HG02623 (cell line): ENCODE measurements at regions not wholly inside any gene's neighbourhood (a gene's known extent, or its start where the extent isn't known, plus 50 kb on each side); places are given as distances from the start of the nearest gene placed in this dataset.

ENCODE experiments used
- ATAC-seq: cut with Tn5 transposase; IDR thresholded peaks from one replicate; pipeline ENCODE4 v1.9.1; 2021; ENCODE audit warnings: moderate library complexity; ENCODE audit not compliant: unreplicated experiment

DNA sequence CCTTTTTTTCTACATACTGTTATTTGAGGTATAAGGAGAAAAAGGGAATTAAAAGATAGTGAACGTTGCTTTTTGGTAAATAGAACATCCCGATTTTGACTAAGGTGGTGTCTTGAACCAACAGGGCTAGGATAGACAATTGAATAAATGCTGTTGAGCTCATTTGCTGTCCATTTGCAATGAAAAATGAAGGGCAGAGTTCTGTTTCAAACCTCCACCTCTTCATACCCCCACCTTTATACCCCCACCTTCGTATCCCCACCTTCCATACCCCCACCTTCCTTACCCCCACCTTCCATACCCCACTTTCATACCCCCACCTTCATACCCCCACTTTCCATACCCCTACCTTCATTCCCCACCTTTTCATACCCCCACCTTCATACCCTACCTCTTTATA is 93.4 kb upstream of the NAA20 start:
- ATAC-seq = no peak

DNA sequence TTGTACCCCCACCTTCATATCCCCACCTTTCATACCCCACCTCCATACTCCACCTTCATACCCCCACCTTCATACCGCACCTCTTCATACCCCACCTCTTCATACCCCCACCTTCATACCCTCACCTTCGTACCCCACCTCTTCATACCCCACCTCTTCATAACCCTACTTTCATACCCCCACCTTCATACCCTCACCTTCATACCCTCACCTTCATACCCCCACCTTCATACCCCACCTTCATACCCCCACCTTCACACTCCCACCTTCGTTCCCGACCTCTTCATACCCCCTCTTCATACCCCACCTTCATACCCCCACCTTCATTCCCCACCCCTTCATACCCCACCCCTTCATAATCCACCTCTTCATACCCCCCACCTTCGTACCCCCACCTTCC is 92.9 kb upstream of the NAA20 start:
- no peak for ATAC-seq

GRCh38 chr20:19926591-19926990 is 90.6 kb upstream of the NAA20 start:
- no peak for ATAC-seq

DNA sequence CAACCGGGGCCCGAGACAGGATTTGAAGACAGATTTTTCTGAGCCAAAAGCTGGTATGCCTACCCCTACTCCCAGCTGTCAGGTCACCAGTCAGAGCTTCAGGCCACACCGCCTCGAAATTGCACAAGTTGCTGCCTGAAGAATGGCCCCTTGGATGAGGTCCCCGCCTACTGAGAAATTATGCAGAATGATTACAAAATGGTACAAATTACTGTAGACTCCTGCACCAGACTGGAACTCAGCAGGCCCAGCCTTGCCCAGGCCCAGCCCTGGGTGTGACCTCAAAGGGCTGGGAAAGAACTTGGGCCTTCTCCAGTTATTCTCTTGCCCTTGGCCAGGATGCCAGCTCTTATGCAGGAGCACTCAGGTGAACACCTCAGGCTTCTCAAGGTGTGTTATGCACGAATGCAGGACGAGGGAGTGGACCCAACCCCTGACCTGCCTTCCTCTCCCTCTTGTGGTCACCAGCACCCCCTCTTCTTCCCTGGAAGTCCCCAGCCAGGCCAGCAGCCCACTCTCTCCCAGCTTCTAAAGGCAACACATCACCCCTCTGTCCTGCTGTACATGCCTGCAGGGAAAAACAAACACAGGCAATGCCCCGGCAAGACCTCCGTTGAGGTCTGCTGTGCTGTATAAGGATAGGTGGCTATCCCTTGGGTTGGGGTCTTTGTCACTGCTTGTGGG is 88.7 kb upstream of the NAA20 start:
- ATAC-seq = no peak

GRCh38 chr20:19929012-19929360 is 88.2 kb upstream of the NAA20 start:
- no peak for ATAC-seq

- ATAC-seq = no peak
Observed at GRCh38 chr20:19929481-19930145, 87.5 kb upstream of the NAA20 start.

- ATAC-seq = no peak
Observed at GRCh38 chr20:19930426-19930825, 86.7 kb upstream of the NAA20 start.

GRCh38 chr20:19932170-19932667 is 84.9 kb upstream of the NAA20 start:
- ATAC-seq = no peak

- ATAC-seq = no peak
Observed at GRCh38 chr20:19934792-19935491, 82.2 kb upstream of the NAA20 start.

DNA sequence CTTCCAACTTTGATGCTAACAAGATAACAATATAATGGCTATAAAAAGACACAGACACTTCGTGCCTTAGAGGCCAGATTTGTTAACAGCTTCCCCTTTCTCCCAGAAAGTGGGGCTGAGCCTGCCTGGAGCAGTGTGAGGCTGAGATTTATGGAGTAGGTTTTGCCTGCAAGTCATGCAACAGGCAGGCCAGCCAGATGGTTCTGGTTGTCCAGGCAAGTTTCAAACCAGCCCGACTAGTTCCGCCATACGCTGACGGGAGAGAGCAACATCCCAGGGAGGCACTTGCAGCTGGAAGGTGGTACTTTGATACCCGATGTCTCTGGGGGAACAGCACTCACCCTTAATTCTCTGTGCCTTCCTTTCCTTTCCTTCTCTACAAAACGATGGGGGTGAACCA is 81.3 kb upstream of the NAA20 start:
- no peak for ATAC-seq

DNA sequence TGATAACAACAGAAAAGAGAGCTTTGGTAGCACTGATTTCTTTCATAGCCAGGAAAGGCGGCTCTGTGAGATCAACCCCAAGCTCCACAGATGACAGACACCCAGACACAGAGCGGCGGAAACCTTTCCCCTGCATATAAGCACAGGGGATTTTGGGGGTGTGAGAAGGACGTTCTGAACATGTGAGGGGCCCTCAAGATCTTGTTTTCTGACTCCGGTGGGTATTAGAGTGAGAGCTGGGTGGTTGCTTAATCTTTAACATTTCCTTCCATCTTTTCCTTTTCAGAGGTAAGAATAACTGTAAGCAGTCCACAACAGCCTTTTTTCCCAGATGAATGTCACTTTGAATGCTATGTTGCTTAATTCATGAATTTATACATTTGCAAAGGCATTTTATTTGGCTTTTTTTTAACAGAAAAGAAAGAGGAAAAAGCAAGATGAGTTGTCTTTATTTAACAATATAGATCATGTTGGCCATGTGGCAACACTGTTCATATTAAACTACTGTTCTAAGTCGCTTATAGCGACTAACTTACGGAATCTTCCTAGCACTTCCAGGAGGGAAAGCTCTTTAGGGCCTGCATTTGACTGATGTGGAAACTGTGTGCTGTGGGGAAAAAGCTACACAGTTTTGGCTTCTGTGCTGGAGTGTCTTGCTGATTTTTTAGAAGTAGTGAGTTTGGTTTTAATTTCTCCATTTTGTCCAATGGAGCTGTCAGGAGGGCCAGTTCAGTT is 80.5 kb upstream of the NAA20 start:
- no peak for ATAC-seq

DNA sequence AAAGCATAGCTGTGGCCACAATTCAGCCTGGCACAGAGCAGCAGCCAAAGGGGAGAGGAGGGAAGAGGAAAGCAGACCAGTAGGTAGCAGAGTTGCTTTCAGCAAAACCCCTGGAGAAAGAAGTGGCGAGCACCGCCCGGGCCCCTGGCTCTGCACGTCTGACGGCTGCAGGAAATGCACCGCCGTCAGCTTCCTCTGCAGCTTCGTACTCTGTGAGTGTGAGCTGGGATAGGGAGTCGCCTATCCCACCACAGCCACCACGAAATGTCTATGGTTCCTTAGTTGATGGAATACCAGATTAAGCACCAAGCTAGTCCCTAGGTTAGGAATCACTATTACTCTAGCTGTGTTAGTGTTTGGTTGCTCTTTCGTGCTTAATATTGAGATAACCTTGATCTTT is 79.9 kb upstream of the NAA20 start:
- ATAC-seq = no peak

- ATAC-seq = peak; percentile 65
Observed at GRCh38 chr20:19937651-19938420, 79.3 kb upstream of the NAA20 start.

GRCh38 chr20:19938421-19939090 is 78.6 kb upstream of the NAA20 start:
- ATAC-seq = no peak

GRCh38 chr20:19940988-19941460 is 76.1 kb upstream of the NAA20 start:
- ATAC-seq = no peak

GRCh38 chr20:19942611-19943010 is 74.6 kb upstream of the NAA20 start:
- no peak for ATAC-seq

- no peak for ATAC-seq
Observed at GRCh38 chr20:19943061-19943521, 74.1 kb upstream of the NAA20 start.

- ATAC-seq = no peak
Observed at GRCh38 chr20:19944772-19945459, 72.2 kb upstream of the NAA20 start.
